Memory B cell (primary cell): ENCODE measurements at regions not wholly inside any gene's neighbourhood (a gene's known extent, or its start where the extent isn't known, plus 50 kb on each side); places are given as distances from the start of the nearest gene placed in this dataset.

Source experiments
- ATAC-seq: fragments of 150-1000 bp; cut with Tn5 transposase; 2 replicates; pipeline ENCODE4 v1.10.0; 2021; ENCODE audit warnings: low read depth, mild to moderate bottlenecking, moderate library complexity
- DNase-seq, 2 donors: peaks; one replicate each; pipeline ENCODE4 v3.0.0; 2022; ENCODE audit warnings: low spot score in 2 of 2
- H3K27ac Mint-ChIP-seq: one replicate; pipeline ENCODE4 v1.8.0; 2022; ENCODE audit warnings: mild to moderate bottlenecking, moderate library complexity, mixed read lengths
- H3K27me3 Mint-ChIP-seq: one replicate; pipeline ENCODE4 v1.8.0; 2022; ENCODE audit warnings: mixed read lengths
- H3K36me3 Mint-ChIP-seq: one replicate; pipeline ENCODE4 v1.8.0; 2022; ENCODE audit warnings: mild to moderate bottlenecking, mixed read lengths
- H3K4me1 Mint-ChIP-seq: one replicate; pipeline ENCODE4 v1.8.0; 2022; ENCODE audit warnings: mixed read lengths
- H3K4me3 Mint-ChIP-seq: one replicate; pipeline ENCODE4 v1.8.0; 2022; ENCODE audit warnings: mild to moderate bottlenecking, moderate library complexity, mixed read lengths
- H3K9me3 Mint-ChIP-seq: one replicate; pipeline ENCODE4 v1.8.0; 2022; ENCODE audit warnings: mixed read lengths

DNA sequence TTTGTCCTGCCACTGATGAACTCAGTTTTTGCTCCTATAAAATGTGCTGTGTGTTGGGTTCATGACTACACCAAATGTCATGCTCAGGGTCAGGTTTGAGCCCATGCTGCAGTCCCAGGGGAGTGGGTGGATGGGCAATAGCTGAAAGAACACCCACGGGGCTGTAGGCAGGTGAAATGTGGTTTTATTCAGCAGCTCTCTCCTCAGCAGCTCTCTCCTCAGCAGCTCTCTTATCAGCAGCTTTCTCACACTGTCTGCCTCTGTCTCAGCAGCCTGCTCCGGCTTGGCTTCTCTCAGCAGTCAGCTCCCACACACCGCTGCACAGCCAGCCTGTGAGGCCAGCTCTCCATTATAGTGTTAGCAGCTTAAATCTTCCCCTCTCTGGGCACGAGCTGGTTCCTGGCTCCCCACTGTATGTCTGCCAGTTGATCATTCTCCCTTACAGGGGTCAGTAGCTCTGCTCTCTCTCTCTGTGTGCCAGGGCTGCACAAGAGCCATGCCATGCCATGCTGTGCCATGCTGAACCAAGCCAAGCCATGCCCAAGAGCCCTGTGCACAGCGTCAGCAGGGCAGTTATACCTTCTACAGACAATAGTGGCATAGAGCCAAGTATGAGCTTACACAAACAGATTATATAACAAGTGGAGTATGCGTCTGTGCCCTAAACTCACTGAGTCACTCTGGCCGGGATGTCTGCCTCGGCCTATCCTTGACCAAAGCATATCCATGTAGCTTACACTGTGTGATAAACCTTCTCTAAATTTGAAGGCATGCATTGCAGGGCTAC lies 303.3 kb upstream of the TMPO start:
- Mint-ChIP-seq H3K9me3 (peaks cover 3% of the 10 kb centered on the region), H3K27me3 (peaks cover 7% of the 10 kb centered on the region), H3K27ac (no peak overlapping the region), H3K4me3 (no peak overlapping the region), H3K36me3 (no peaks in the 10 kb centered on the region), H3K4me1 (no peaks in the 10 kb centered on the region)
- ATAC-seq, result no peak
- DNase-seq, result no peak

- H3K27me3 Mint-ChIP-seq, result peaks cover 7% of the 10 kb centered on the region
- no peak overlapping the region for H3K27ac Mint-ChIP-seq
- H3K36me3 Mint-ChIP-seq, result no peaks in the 10 kb centered on the region
- peaks cover 3% of the 10 kb centered on the region for H3K9me3 Mint-ChIP-seq
- no peaks in the 10 kb centered on the region for H3K4me1 Mint-ChIP-seq
- DNase-seq (no peak), ATAC-seq (no peak)
- H3K4me3 Mint-ChIP-seq, result no peak overlapping the region
These were observed 301.8 kb upstream of the TMPO start for GRCh38 chr12:98213556-98213955.

- H3K9me3 Mint-ChIP-seq, result peaks cover 3% of the 10 kb centered on the region
- ATAC-seq (no peak), DNase-seq (no peak)
- no peaks in the 10 kb centered on the region for H3K4me1 Mint-ChIP-seq
- no peak overlapping the region for H3K27ac Mint-ChIP-seq
- H3K36me3 Mint-ChIP-seq, result no peaks in the 10 kb centered on the region
- H3K27me3 Mint-ChIP-seq, result peaks cover 11% of the 10 kb centered on the region
- H3K4me3 Mint-ChIP-seq, result no peak overlapping the region
These were observed 298.1 kb upstream of the TMPO start for GRCh38 chr12:98217257-98217656.

- peaks cover 5% of the 10 kb centered on the region for H3K9me3 Mint-ChIP-seq
- no peaks in the 10 kb centered on the region for H3K4me1 Mint-ChIP-seq
- H3K4me3 Mint-ChIP-seq, result no peak overlapping the region
- no peak for DNase-seq
- H3K27me3 Mint-ChIP-seq, result peaks cover 19% of the 10 kb centered on the region
- H3K27ac Mint-ChIP-seq, result no peak overlapping the region
- no peaks in the 10 kb centered on the region for H3K36me3 Mint-ChIP-seq
- ATAC-seq, result no peak
These were observed 294.8 kb upstream of the TMPO start for GRCh38 chr12:98220636-98221035.

DNA sequence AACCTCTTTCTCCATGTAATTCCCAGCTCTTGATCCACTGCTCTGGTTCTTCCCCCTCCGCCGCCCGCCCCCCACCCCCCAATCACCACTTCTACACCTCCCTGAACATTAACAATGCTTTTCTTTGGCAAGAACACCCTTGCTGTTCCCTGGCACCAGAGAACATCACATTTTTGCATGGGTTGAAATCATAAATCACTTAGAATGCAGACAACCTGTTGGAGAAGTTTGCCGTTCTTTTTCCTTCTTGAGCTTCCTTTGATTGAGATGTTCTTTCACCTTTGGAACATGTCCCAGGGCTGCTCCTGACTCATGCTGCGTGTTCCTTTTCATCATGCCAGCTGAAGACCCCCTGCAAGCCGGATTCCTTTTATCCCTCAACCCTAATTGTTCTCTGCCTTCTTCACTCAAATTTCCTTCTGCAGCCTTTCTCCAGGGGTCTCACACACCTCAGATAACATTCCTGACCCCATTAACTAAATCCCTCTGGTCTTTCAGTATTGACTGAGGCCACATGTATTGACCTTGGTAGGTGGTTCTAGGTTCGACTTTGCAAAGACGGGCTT lies 294.1 kb upstream of the TMPO start:
- Mint-ChIP-seq H3K36me3 (no peaks in the 10 kb centered on the region), H3K27me3 (peaks cover 19% of the 10 kb centered on the region), H3K4me1 (no peaks in the 10 kb centered on the region), H3K4me3 (no peak overlapping the region), H3K9me3 (peaks cover 5% of the 10 kb centered on the region), H3K27ac (no peak overlapping the region)
- ATAC-seq, result no peak
- no peak for DNase-seq

DNA sequence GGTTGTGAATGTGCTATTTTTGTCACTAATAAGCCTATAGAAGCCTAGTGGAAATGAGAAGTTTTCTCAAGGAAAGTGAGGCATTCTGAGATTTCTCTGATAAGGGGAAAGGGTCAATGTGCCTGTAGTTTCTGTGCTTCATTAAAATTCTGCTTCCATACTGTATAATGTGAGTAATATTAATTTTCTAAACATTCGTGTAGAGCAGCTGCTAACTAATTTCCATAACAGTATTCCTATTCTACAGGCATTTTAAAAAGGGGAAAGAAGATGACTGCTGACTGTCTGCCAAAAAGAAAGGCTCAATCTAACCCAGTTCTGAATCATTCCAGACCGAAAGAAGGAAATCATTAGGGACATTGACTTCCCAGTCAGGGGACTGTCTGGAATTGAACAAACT lies 293.3 kb upstream of the TMPO start:
- no peak for ATAC-seq
- Mint-ChIP-seq H3K4me1 (no peaks in the 10 kb centered on the region), H3K27me3 (peaks cover 16% of the 10 kb centered on the region), H3K27ac (no peak overlapping the region), H3K9me3 (peaks cover 2% of the 10 kb centered on the region), H3K36me3 (no peaks in the 10 kb centered on the region), H3K4me3 (no peak overlapping the region)
- DNase-seq, result no peak

- H3K36me3 Mint-ChIP-seq, result no peaks in the 10 kb centered on the region
- peaks cover 2% of the 10 kb centered on the region for H3K9me3 Mint-ChIP-seq
- H3K27me3 Mint-ChIP-seq, result peaks cover 16% of the 10 kb centered on the region
- no peaks in the 10 kb centered on the region for H3K4me1 Mint-ChIP-seq
- no peak overlapping the region for H3K4me3 Mint-ChIP-seq
- H3K27ac Mint-ChIP-seq, result no peak overlapping the region
- ATAC-seq, result no peak
- DNase-seq, result no peak
These were observed 290.7 kb upstream of the TMPO start for GRCh38 chr12:98224584-98225221.

DNA sequence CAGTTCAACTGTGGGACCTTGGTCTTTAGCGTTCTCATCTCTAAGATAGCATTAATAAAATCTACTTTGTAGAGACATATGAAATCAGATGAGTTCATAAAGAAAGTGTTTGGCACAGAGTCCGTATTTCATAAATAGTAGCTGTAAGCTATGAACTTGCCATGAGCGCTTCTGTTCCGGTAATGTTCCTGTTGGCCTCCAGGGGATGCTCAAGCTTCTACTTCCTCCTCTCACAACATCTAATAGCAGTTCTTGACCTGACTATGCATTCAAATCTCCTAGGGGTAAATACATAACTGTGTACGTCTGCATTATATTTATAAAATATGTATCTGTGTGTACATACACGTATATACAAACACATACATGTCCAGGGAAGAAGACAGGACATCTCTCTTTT lies 288.2 kb upstream of the TMPO start:
- DNase-seq (no peak), ATAC-seq (no peak)
- H3K27me3 Mint-ChIP-seq, result peaks cover 12% of the 10 kb centered on the region
- H3K27ac Mint-ChIP-seq, result no peak overlapping the region
- peaks cover 2% of the 10 kb centered on the region for H3K9me3 Mint-ChIP-seq
- H3K4me3 Mint-ChIP-seq, result no peak overlapping the region
- no peaks in the 10 kb centered on the region for H3K36me3 Mint-ChIP-seq
- H3K4me1 Mint-ChIP-seq, result no peaks in the 10 kb centered on the region

DNA sequence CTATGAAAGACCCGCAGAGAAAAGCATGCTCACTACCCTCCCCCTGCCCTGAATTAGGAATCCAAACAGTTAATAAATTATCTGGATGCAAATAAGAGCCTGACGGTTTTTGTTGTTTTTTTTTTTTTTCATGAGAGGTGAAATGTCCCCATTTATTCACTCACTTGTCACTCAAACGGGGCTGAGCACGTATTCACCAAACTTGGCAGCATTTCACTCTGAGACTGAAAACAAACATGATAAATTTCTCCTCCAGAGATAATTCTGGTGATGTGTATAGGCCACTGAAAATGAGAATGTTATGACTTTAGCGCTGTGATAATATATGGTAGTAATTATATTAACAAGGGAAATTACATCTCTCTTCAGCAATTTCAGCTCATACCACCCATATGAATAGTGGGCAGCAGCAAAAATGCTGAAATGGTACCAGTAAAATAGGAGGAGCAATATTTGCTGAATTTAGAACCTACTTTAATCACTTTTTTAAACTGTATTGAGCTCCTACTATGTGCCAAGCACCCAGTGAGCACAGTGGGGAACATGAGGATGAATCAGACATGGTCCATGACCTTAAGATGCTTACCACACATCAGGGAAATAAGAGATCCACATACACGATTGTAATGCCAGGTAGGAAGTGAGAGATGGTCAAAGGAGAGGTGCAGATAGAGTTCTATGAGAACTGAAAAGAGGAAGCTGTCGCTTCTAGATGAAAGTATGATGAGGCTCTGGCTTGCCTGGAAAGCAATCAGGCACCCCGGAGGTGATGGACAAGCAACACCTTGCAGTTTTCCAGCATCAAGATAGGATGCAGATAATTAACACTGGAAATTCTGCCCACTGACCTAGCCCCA lies 286.5 kb upstream of the TMPO start:
- Mint-ChIP-seq H3K27me3 (peaks cover 3% of the 10 kb centered on the region), H3K27ac (no peak overlapping the region), H3K4me1 (no peaks in the 10 kb centered on the region), H3K4me3 (no peak overlapping the region), H3K9me3 (no peaks in the 10 kb centered on the region), H3K36me3 (no peaks in the 10 kb centered on the region)
- DNase-seq (no peak), ATAC-seq (no peak)

DNA sequence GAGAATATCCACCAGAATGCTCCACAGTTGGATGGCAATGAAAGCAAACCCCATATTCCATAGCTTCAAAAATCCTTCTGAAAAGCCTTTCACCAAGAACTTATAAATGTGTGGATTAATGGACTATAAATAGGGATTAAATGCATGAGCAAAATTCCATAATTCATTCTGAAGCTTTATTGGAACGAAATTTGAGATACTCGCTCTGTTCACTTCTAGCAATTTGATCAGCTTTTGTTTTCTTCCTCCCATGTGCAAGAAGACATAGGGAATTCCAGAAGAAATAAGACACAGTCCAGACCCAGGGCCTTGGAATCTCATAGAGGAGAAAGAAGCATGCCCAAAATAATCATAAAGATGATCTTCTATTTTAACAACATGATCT lies 285.9 kb upstream of the TMPO start:
- ATAC-seq (no peak), DNase-seq (no peak)
- Mint-ChIP-seq H3K9me3 (no peaks in the 10 kb centered on the region), H3K27ac (no peak overlapping the region), H3K27me3 (peaks cover 3% of the 10 kb centered on the region), H3K4me1 (no peaks in the 10 kb centered on the region), H3K36me3 (no peaks in the 10 kb centered on the region), H3K4me3 (no peak overlapping the region)

GRCh38 chr12:98232753-98233390 lies 282.5 kb upstream of the TMPO start:
- ATAC-seq (no peak), DNase-seq (no peak)
- H3K27me3 Mint-ChIP-seq, result no peaks in the 10 kb centered on the region
- H3K4me1 Mint-ChIP-seq, result no peaks in the 10 kb centered on the region
- no peaks in the 10 kb centered on the region for H3K9me3 Mint-ChIP-seq
- H3K27ac Mint-ChIP-seq, result no peak overlapping the region
- H3K4me3 Mint-ChIP-seq, result no peak overlapping the region
- H3K36me3 Mint-ChIP-seq, result no peaks in the 10 kb centered on the region

GRCh38 chr12:98235301-98235700 lies 280.1 kb upstream of the TMPO start:
- H3K27me3 Mint-ChIP-seq, result peaks cover 1% of the 10 kb centered on the region
- no peak for ATAC-seq
- no peak overlapping the region for H3K27ac Mint-ChIP-seq
- H3K4me3 Mint-ChIP-seq, result no peak overlapping the region
- no peaks in the 10 kb centered on the region for H3K36me3 Mint-ChIP-seq
- no peak for DNase-seq
- no peaks in the 10 kb centered on the region for H3K9me3 Mint-ChIP-seq
- no peaks in the 10 kb centered on the region for H3K4me1 Mint-ChIP-seq

DNA sequence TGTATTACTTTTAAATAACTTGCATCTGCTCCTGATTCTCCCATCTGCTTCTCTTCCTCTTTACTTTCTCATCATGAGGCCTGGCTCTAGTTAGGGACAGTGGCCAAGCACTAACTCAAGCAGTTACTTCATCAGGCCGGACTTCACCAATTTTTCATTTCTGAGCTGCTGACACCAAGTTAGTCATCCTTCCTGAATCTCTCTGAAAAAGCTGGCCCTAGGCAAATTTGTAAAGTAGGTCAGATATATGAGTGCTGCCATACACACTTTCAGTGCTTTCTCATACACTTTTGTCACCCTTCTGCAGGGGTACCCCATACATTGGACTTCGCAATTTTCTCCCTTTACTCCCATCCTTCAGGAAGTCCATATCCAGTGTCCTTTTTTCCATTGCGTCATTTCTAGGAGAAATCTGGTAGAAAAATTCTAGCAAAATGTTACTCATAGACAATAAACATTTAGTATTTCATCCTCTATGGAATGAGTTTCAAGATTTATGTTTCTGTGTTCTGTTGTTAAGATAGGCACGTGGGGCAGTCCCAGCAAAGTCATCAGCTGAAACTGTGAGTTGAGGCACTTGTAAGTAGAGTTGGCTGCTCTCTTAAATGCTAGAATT lies 276.8 kb upstream of the TMPO start:
- ATAC-seq, result no peak
- no peaks in the 10 kb centered on the region for H3K4me1 Mint-ChIP-seq
- DNase-seq, result no peak
- H3K27ac Mint-ChIP-seq, result no peak overlapping the region
- H3K4me3 Mint-ChIP-seq, result no peak overlapping the region
- peaks cover 2% of the 10 kb centered on the region for H3K9me3 Mint-ChIP-seq
- no peaks in the 10 kb centered on the region for H3K36me3 Mint-ChIP-seq
- peaks cover 1% of the 10 kb centered on the region for H3K27me3 Mint-ChIP-seq
